ENCODE measurements at regions not wholly inside any gene's neighbourhood (a gene's known extent, or its start where the extent isn't known, plus 50 kb on each side); places are given as distances from the start of the nearest gene placed in this dataset.

DNA sequence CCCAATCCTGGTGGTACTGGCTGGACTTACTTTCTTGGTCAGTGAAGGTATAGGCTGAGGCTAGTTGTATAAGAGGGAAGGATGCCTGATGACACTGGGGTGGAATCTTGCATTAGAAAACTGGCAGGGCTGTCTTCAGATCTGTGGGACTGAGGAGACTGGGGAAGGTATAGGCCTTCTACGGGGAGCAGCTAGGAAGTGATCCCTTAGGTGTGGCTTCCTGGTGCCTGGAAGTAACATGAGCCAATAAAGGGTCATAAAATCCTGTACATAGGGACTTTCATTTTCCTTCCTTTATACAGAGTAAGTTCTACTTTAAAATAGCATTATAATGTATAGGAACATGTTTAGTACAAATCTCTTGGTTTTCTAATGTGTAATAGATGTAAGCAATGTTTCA lies 716.8 kb downstream of the LRFN5 start:
- no peak for DNase-seq (ENCODE audit: low read depth)
- TF ChIP-seq CTCF (IDR thresholded peaks at IDR 0.05; ENCODE audit: low read depth, low read length): no peak
- no peak for TF ChIP-seq MAX (IDR thresholded peaks at IDR 0.05; ENCODE audit: low read depth, low read length)
- TF ChIP-seq MYC (IDR thresholded peaks at IDR 0.05; ENCODE audit: low read depth, low read length): no peak
- TF ChIP-seq POLR2A (IDR thresholded peaks at IDR 0.05; ENCODE audit: extremely low read depth, insufficient read length): no peak

DNA sequence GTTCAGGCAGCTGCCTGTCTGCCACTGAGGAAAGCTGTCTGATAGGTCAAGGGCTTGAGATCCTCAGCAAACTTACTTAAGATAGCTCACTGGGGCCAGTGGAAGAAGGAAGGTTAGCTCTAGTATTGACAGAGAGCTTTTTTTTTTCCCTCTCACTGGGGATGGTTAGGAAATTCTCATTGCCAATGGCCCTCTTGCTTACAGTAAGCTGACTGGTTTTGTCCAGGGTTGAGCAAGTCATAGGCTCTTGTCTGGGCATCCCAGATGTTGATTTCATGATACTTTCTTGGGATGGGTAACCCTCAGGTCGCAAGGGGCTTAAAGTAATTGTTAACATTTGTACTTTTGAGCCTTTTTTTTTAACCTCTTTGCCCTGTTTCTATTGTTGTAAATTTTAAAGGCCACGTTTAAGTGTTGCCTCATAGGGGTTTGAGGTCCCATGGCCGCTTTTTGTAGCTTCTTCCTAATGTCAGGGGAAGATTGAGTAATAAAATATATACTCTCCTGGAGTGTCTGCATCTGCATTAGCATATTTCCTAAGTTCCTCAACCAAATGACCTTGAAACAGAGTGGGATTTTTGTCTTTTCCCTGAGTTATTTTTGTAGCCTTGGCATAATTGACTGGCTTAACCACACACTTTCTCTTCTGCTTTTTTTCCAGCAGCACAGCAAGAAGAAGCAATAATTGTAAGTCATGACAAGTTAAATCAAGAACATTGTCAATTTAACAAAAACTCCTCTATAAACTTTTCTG lies 716.0 kb downstream of the LRFN5 start:
- peak; percentile 2 for DNase-seq (ENCODE audit: low read depth)
- H3K4me3 ChIP-seq (ENCODE audit: low read depth, low read length): no peak overlapping the region
- no peak for TF ChIP-seq POLR2A (IDR thresholded peaks at IDR 0.05; ENCODE audit: extremely low read depth, insufficient read length)
- no peak for TF ChIP-seq MAX (IDR thresholded peaks at IDR 0.05; ENCODE audit: low read depth, low read length)
- no peak for TF ChIP-seq CTCF (IDR thresholded peaks at IDR 0.05; ENCODE audit: low read depth, low read length)
- TF ChIP-seq MYC (IDR thresholded peaks at IDR 0.05; ENCODE audit: low read depth, low read length): no peak

More for the DNA sequence above, 716.8 kb downstream of the LRFN5 start:
- H3K4me3 ChIP-seq (ENCODE audit: low read depth, low read length): no peak overlapping the region

DNA sequence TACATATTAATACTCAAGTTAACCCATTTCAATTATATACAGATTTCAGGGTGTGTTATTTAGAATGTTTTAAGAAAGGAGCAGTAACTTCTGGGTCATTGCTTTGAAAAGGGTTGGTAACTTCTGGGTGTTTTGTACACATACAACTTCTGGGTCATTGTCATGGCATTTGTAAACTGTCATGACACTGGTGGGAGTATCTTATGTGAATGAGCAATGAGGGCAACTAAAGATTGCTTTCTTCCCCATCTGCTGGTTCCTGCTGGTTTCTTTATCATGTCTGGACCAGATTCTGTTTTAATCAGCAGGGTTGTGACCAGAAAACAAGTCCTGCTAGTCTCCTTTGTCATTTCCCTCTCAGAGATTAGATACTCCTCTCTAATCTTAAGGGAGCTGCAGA lies 713.3 kb downstream of the LRFN5 start:
- no peak for DNase-seq (ENCODE audit: low read depth)
- H3K4me3 ChIP-seq (ENCODE audit: low read depth, low read length): no peak overlapping the region
- no peak for TF ChIP-seq POLR2A (IDR thresholded peaks at IDR 0.05; ENCODE audit: extremely low read depth, insufficient read length)

- no peak overlapping the region for H3K4me3 ChIP-seq (ENCODE audit: low read depth, low read length)
- DNase-seq (ENCODE audit: low read depth): no peak
- TF ChIP-seq POLR2A (IDR thresholded peaks at IDR 0.05; ENCODE audit: extremely low read depth, insufficient read length) (no peak), MAX (IDR thresholded peaks at IDR 0.05; ENCODE audit: low read depth, low read length) (no peak), MYC (IDR thresholded peaks at IDR 0.05; ENCODE audit: low read depth, low read length) (no peak), CTCF (IDR thresholded peaks at IDR 0.05; ENCODE audit: low read depth, low read length) (no peak)
Observed at GRCh38 chr14:42316693-42317092, 710.0 kb downstream of the LRFN5 start.

- TF ChIP-seq MAX (IDR thresholded peaks at IDR 0.05; ENCODE audit: low read depth, low read length) (no peak), MYC (IDR thresholded peaks at IDR 0.05; ENCODE audit: low read depth, low read length) (no peak), POLR2A (IDR thresholded peaks at IDR 0.05; ENCODE audit: extremely low read depth, insufficient read length) (no peak), CTCF (IDR thresholded peaks at IDR 0.05; ENCODE audit: low read depth, low read length) (no peak)
- DNase-seq (ENCODE audit: low read depth): no peak
- H3K4me3 ChIP-seq (ENCODE audit: low read depth, low read length): no peak overlapping the region
Observed at GRCh38 chr14:42311876-42312275, 705.2 kb downstream of the LRFN5 start.

- no peak for DNase-seq (ENCODE audit: low read depth)
- TF ChIP-seq POLR2A (IDR thresholded peaks at IDR 0.05; ENCODE audit: extremely low read depth, insufficient read length) (no peak), MAX (IDR thresholded peaks at IDR 0.05; ENCODE audit: low read depth, low read length) (no peak), MYC (IDR thresholded peaks at IDR 0.05; ENCODE audit: low read depth, low read length) (no peak), CTCF (IDR thresholded peaks at IDR 0.05; ENCODE audit: low read depth, low read length) (no peak)
- H3K4me3 ChIP-seq (ENCODE audit: low read depth, low read length): no peak overlapping the region
Observed at GRCh38 chr14:42307239-42307825, 700.7 kb downstream of the LRFN5 start.

Data from NB4 (cell line).